ENCODE measurements at regions not wholly inside any gene's neighbourhood (a gene's known extent, or its start where the extent isn't known, plus 50 kb on each side); places are given as distances from the start of the nearest gene placed in this dataset.

DNA sequence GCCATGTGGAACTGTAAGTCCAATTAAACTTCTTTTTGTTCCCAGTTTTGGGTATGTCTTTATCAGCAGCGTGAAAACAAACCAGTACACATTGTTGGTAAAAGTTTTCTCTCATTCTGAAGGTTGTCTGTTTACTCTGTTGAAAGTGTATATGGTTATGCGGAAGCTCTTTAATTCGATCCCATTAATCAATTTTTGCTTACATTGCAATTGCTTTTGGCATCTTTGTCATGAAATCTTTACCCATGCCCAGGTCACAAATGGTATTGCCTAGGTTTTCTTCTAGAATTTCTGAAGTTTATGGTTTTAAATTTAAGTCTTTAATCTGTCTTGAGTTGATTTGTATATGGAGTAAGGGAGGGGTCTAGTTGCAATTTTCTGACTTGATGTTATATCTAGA, 1901.9 kb downstream of the MAT2B start:
- TF ChIP-seq, protein P1, sequence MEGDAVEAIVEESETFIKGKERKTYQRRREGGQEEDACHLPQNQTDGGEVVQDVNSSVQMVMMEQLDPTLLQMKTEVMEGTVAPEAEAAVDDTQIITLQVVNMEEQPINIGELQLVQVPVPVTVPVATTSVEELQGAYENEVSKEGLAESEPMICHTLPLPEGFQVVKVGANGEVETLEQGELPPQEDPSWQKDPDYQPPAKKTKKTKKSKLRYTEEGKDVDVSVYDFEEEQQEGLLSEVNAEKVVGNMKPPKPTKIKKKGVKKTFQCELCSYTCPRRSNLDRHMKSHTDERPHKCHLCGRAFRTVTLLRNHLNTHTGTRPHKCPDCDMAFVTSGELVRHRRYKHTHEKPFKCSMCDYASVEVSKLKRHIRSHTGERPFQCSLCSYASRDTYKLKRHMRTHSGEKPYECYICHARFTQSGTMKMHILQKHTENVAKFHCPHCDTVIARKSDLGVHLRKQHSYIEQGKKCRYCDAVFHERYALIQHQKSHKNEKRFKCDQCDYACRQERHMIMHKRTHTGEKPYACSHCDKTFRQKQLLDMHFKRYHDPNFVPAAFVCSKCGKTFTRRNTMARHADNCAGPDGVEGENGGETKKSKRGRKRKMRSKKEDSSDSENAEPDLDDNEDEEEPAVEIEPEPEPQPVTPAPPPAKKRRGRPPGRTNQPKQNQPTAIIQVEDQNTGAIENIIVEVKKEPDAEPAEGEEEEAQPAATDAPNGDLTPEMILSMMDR (IDR thresholded peaks at IDR 0.05; ENCODE audit: low read depth, low read length) = no peak
- TF ChIP-seq POLR2A (IDR thresholded peaks at IDR 0.05; ENCODE audit: extremely low read depth, insufficient read length) = no peak
- TF ChIP-seq, protein P2, sequence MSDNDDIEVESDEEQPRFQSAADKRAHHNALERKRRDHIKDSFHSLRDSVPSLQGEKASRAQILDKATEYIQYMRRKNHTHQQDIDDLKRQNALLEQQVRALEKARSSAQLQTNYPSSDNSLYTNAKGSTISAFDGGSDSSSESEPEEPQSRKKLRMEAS (IDR thresholded peaks at IDR 0.05; ENCODE audit: low read depth, low read length) = no peak

All from NB4 (cell line).